ENCODE measurements at regions not wholly inside any gene's neighbourhood (a gene's known extent, or its start where the extent isn't known, plus 50 kb on each side); places are given as distances from the start of the nearest gene placed in this dataset.

DNA sequence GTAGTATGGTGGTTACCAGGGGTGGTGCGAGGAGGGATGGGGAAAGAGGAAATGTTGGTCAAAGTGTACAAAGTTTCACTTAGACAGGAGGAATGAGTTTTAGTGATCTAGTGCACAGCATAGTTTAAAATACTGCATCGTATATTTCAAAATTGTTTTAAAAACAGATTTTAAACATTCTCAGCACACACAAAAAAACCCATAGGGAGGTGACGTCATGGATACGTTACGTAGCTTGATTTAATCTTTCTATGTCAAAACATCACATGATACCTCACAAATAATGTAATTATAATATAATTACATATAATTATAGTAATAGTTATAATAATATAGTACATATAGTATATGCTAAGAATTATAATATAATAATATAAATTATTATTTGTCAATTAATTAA, 614.2 kb downstream of the TMEM114 start:
- TF ChIP-seq, protein P1, sequence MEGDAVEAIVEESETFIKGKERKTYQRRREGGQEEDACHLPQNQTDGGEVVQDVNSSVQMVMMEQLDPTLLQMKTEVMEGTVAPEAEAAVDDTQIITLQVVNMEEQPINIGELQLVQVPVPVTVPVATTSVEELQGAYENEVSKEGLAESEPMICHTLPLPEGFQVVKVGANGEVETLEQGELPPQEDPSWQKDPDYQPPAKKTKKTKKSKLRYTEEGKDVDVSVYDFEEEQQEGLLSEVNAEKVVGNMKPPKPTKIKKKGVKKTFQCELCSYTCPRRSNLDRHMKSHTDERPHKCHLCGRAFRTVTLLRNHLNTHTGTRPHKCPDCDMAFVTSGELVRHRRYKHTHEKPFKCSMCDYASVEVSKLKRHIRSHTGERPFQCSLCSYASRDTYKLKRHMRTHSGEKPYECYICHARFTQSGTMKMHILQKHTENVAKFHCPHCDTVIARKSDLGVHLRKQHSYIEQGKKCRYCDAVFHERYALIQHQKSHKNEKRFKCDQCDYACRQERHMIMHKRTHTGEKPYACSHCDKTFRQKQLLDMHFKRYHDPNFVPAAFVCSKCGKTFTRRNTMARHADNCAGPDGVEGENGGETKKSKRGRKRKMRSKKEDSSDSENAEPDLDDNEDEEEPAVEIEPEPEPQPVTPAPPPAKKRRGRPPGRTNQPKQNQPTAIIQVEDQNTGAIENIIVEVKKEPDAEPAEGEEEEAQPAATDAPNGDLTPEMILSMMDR (IDR thresholded peaks at IDR 0.05): no peak
- TF ChIP-seq POLR2A (IDR thresholded peaks at IDR 0.05): no peak
